Chondrocyte (in vitro differentiated cells): ENCODE measurements at regions not wholly inside any gene's neighbourhood (a gene's known extent, or its start where the extent isn't known, plus 50 kb on each side); places are given as distances from the start of the nearest gene placed in this dataset.
A peak's percentile ranks its signal among the peaks of the same experiment; 100 is the strongest.

ENCODE experiments used
- DNase-seq: peaks from one replicate; pipeline ENCODE4 v3.0.0; 2021; ENCODE audit warnings: mixed read lengths, low spot score
- H3K27ac Mint-ChIP-seq: one replicate; pipeline ENCODE4 v1.8.0; 2021; ENCODE audit warnings: mild to moderate bottlenecking, moderate library complexity, mixed read lengths; ENCODE audit not compliant: unreplicated experiment
- H3K27me3 Mint-ChIP-seq: 2 replicates; pipeline ENCODE4 v1.8.0; 2021; ENCODE audit warnings: low read depth, mixed read lengths
- H3K36me3 Mint-ChIP-seq: 2 replicates; pipeline ENCODE4 v1.8.0; 2021; ENCODE audit warnings: low read depth, mixed read lengths
- H3K4me1 Mint-ChIP-seq: 2 replicates; pipeline ENCODE4 v1.8.0; 2021; ENCODE audit warnings: low read depth, mild to moderate bottlenecking, mixed read lengths
- H3K4me3 Mint-ChIP-seq: one replicate; pipeline ENCODE4 v1.8.0; 2021; ENCODE audit warnings: mild to moderate bottlenecking, moderate library complexity, mixed read lengths; ENCODE audit not compliant: unreplicated experiment
- H3K9me3 Mint-ChIP-seq: 2 replicates; pipeline ENCODE4 v1.8.0; 2021; ENCODE audit warnings: low read depth, mixed read lengths
- CTCF ChIP-seq: fragments of 200-600 bp; sonication (generic); IDR thresholded peaks from 2 replicates; pipeline ENCODE4 v1.5.0; 2021; ENCODE audit warnings: antibody characterized with exemption, mild to moderate bottlenecking, moderate library complexity

DNA sequence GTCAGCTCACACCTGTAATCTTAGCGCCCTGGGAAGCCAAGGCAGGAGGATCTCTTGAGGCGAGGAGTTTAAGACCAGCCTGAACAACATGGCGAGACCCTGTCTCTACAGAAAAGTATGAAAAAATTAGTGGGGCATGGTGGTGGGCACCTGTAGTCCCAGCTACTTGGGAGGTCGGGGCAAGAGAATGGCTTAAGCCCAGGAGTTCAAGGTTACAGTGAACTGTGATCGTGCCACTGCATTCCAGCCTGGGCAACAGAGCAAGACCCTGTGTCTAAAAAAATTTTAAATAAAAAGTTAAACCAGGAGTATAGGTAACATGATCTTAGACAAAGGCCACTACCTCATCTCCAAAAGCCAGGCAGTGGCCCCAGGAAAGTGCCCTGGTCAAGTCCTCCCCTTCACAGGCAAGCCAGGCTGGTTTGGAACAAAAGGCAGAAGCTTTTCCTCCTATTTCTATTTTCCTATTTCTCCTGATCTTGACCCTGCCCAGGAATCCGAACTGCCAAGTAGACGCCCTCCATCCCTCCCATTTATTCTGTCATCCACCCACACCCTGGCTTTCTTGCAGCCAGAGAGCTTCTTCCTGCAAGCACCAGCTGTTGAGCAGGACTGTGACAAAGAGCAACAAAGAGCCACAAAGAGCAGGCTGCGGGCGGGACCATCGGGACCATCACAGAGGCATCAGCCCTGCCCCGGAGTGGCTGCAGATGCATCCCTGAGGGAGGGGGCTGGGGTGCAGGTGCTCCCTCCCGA, 149.9 kb upstream of the AFDN start:
- Mint-ChIP-seq H3K27me3 (peaks cover 20% of the 10 kb centered on the region), H3K27ac (no peak overlapping the region), H3K36me3 (peaks cover 1% of the 10 kb centered on the region), H3K4me1 (peaks cover 27% of the 10 kb centered on the region), H3K9me3 (no peaks in the 10 kb centered on the region), H3K4me3 (no peak overlapping the region)
- TF ChIP-seq CTCF, result no peak
- DNase-seq, result peak; percentile 40

DNA sequence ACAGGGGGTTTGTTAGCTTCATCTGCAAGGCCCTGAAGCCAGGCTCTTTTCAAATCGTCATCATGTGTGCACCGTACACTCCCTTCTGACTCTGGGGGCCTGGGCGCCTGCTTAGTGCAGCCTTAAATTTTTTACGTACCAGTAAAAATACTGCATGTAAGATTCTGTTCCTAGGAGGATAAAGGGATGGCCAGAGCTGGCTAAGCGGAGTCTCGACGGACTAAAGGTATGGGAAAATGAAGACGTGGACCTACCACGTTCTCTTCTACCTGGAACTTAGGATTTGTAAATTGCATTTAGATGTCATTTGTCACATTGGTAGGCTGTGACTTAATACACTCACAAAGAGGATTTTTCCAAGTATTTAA, 149.3 kb upstream of the AFDN start:
- Mint-ChIP-seq H3K36me3 (peaks cover 1% of the 10 kb centered on the region), H3K27me3 (peaks cover 20% of the 10 kb centered on the region), H3K9me3 (no peaks in the 10 kb centered on the region), H3K4me1 (peaks cover 32% of the 10 kb centered on the region), H3K27ac (no peak overlapping the region), H3K4me3 (no peak overlapping the region)
- TF ChIP-seq CTCF, result no peak
- DNase-seq, result no peak

DNA sequence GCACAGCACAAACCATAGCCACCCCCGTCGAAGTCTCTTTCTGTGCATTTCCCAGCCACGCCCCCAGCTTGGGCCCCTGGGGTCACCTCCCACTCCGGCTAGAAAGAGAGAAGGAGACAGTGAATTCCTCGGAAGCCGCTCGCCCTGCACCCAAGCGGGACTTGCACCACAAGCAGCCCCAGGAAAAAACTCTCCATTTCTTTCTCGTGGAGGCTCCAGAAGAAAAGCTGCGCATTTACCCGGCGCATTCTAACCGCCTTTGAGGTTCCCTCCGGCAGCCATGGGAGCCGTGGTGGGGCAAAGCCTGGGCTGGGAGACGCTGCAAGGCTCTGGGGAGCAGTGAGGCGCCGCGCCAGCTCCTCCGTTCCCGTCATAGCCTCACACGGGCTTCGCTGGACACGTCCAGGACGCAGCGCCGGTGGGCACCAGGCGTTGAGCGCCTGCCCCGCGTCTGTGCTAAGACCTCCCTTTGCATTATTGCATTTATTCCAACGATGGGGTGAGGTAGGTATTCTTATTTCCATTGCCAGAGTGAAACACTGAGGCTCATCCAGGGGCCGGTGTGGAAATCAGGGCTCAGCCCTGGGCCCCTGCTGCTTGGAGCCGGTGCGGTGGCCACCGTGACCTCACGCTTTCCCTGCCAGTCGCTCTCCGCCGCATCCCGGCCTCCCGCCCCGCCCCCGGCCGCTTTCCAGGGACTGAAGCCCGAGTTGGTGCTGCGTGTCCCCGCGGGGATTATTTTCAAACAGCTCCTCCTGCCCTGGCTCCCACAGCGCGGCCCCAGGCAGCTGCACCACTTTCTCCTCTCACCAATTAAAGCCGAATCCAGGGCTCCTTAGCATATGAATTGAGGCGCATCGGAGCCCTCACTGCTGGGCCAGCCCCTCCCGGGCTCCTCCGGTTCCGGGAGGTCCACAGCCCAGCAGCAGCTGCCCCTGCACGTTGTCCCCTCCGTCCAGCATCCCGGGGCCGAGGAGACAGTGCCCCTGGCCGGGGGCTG, 148.3 kb upstream of the AFDN start:
- H3K9me3 Mint-ChIP-seq, result no peaks in the 10 kb centered on the region
- peaks cover 18% of the 10 kb centered on the region for H3K27me3 Mint-ChIP-seq
- peaks cover 1% of the 10 kb centered on the region for H3K36me3 Mint-ChIP-seq
- TF ChIP-seq CTCF, result no peak
- H3K4me1 Mint-ChIP-seq, result peaks cover 42% of the 10 kb centered on the region
- no peak overlapping the region for H3K27ac Mint-ChIP-seq
- peak overlapping the region; percentile 70 for H3K4me3 Mint-ChIP-seq
- DNase-seq, result peak; percentile 87

GRCh38 chr6:167679122-167679736, 147.5 kb upstream of the AFDN start:
- TF ChIP-seq CTCF, result no peak
- H3K27me3 Mint-ChIP-seq, result peaks cover 18% of the 10 kb centered on the region
- peaks cover 1% of the 10 kb centered on the region for H3K36me3 Mint-ChIP-seq
- H3K27ac Mint-ChIP-seq, result no peak overlapping the region
- DNase-seq, result no peak
- peaks cover 50% of the 10 kb centered on the region for H3K4me1 Mint-ChIP-seq
- H3K4me3 Mint-ChIP-seq, result peak overlapping the region; percentile 70
- H3K9me3 Mint-ChIP-seq, result no peaks in the 10 kb centered on the region
